ENCODE measurements at regions not wholly inside any gene's neighbourhood (a gene's known extent, or its start where the extent isn't known, plus 50 kb on each side); places are given as distances from the start of the nearest gene placed in this dataset.

- H4K5ac ChIP-seq (ENCODE audit: low read depth, low read length): peak overlapping the region; percentile 85
- 73% methylated on average over 2 of the region's 5 CpGs; no CpG with 5 or more reads in 1 of the 2 experiments for WGBS, 2 experiments (ENCODE audit: extremely low coverage in 2 of 2, insufficient read length in 1 of 2)
- peak overlapping the region; percentile 49 to 87; a peak in 3 of 4 replicates for H4K8ac ChIP-seq (ENCODE audit: low read depth in 2 of 2, low read length in 2 of 2)
- no peaks in the 10 kb centered on the region for H3K9me3 ChIP-seq (ENCODE audit: control insufficient read depth, insufficient read depth, low read length)
- H3K9me1 ChIP-seq (ENCODE audit: insufficient read depth, low read length): no peaks in the 10 kb centered on the region
- peak overlapping the region; percentile 85 for H3K18ac ChIP-seq (ENCODE audit: low read depth, low read length)
- H4K91ac ChIP-seq (ENCODE audit: insufficient read depth, low read depth, low read length): peak overlapping the region; percentile 70; the same call in 1 of the 2 replicates
- H2AK9ac ChIP-seq (replicated peaks; ENCODE audit: low read depth, low read length, poor library complexity): no peak overlapping the region
- POLR2A ChIA-PET (ENCODE audit: unreplicated experiment): no interaction called here
- H4K20me1 ChIP-seq (ENCODE audit: insufficient read depth, low read length): no peaks in the 10 kb centered on the region
- ATAC-seq (ENCODE audit: low read depth): peak; percentile 54
- BruUV-seq (replicated peaks): no TSS peak
- H3K14ac ChIP-seq (replicated peaks; ENCODE audit: low read depth, low read length): peak overlapping the region; percentile 57
- peak overlapping the region; percentile 78; the same call in 1 of the 2 replicates for H3K23ac ChIP-seq (ENCODE audit: low read depth, low read length)
- dilution Hi-C loops (cut with HindIII; ENCODE audit: low sequenced_read_pairs, unreplicated experiment): no loop called here
- H3K27me3 ChIP-seq (ENCODE audit: control insufficient read depth, insufficient read depth, low read length): no peaks in the 10 kb centered on the region
- H3K4ac ChIP-seq (ENCODE audit: low read depth, low read length): peak overlapping the region; percentile 68; the same call in 1 of the 2 replicates
- intact Hi-C loops (cut with micrococcal nuclease): no loop called here
- DNase-seq: peak; percentile 22
- no peaks in the 10 kb centered on the region for H3K79me1 ChIP-seq (ENCODE audit: low read depth in 1 of 2, low read length in 2 of 2)
- H2BK120ac ChIP-seq (ENCODE audit: low read depth, low read length): peak overlapping the region; percentile 79
- peaks cover 7% of the 10 kb centered on the region for H3K4me1 ChIP-seq (ENCODE audit: control insufficient read depth, insufficient read depth, low read length)
- H2AK5ac ChIP-seq (ENCODE audit: low read depth, low read length): peak overlapping the region; percentile 45; the same call in 1 of the 2 replicates
- H2BK20ac ChIP-seq (ENCODE audit: low read depth, low read length): peak overlapping the region; percentile 67; the same call in 1 of the 2 replicates
- H3K4me3 ChIP-seq (ENCODE audit: insufficient read depth, low read depth, low read length): no peak overlapping the region
- peak overlapping the region; percentile 72; the same call in 1 of the 2 replicates for H3K27ac ChIP-seq (ENCODE audit: insufficient read depth, low read length)
- H3K36me3 ChIP-seq (ENCODE audit: control insufficient read depth, insufficient read depth, low read length): no peaks in the 10 kb centered on the region
- no peak overlapping the region for H3K4me2 ChIP-seq (ENCODE audit: low read depth, low read length)
- no peak overlapping the region; the same call in 1 of the 2 replicates for H3K56ac ChIP-seq (ENCODE audit: extremely low read depth, insufficient read depth, low read length)
- H2BK5ac ChIP-seq (ENCODE audit: low read depth, low read length, poor library complexity, severe bottlenecking): peak overlapping the region; percentile 85
- H3K9ac ChIP-seq (ENCODE audit: low read depth, low read length): peak overlapping the region; percentile 49; the same call in 1 of the 2 replicates
- in situ Hi-C loops (cut with MboI; ENCODE audit: low sequenced_read_pairs): no loop called here
- peak overlapping the region; percentile 74; the same call in 1 of the 3 replicates for H2BK15ac ChIP-seq (ENCODE audit: low read depth, low read length)
- CTCF ChIA-PET: no interaction called here
- H2AFZ ChIP-seq (replicated peaks; ENCODE audit: low read length, poor library complexity): peak overlapping the region; percentile 86
- TF ChIP-seq CTCF (conservative IDR thresholded peaks at IDR 0.05; ENCODE audit: low read depth, low read length) (no peak), RCOR1 (IDR thresholded peaks at IDR 0.05; ENCODE audit: insufficient replicate concordance, low read length) (no peak), RFX5 (IDR thresholded peaks at IDR 0.05; ENCODE audit: low read depth, low read length) (no peak), BHLHE40 (IDR thresholded peaks at IDR 0.05; ENCODE audit: low read depth, low read length) (no peak), RAD21 (IDR thresholded peaks at IDR 0.05; ENCODE audit: low read length) (no peak), MAFK (IDR thresholded peaks at IDR 0.05; ENCODE audit: low read depth, low read length) (no peak), MXI1 (IDR thresholded peaks at IDR 0.05; ENCODE audit: borderline replicate concordance, low read depth, low read length) (no peak), CHD1 (IDR thresholded peaks at IDR 0.05; ENCODE audit: low read depth, low read length) (no peak)
Measured at GRCh38 chr2:21443494-21444105, 319.8 kb downstream of the TDRD15 start.

Measured in IMR-90 (cell line).